NCI-H2029 treated with DMSO at 0.1 percent for 48 hours (cell line): ENCODE measurements at regions not wholly inside any gene's neighbourhood (a gene's known extent, or its start where the extent isn't known, plus 50 kb on each side); places are given as distances from the start of the nearest gene placed in this dataset.
"Not testable (repeated sequence)": the region's sequence is repeated elsewhere in the genome, so short reads cannot be mapped to it uniquely, and the experiment has no call there.

Experiments used
- DNase-seq: peaks from one replicate; lab custom pipeline; 2025; lab: John Stamatoyannopoulos, UW

- DNase-seq: no peak
These were observed 871.0 kb downstream of the EPHA4 start for GRCh38 chr2:220701115-220701514.

GRCh38 chr2:220703279-220703678 lies 868.8 kb downstream of the EPHA4 start:
- no peak for DNase-seq

GRCh38 chr2:220704081-220704480 lies 868.0 kb downstream of the EPHA4 start:
- no peak for DNase-seq

DNA sequence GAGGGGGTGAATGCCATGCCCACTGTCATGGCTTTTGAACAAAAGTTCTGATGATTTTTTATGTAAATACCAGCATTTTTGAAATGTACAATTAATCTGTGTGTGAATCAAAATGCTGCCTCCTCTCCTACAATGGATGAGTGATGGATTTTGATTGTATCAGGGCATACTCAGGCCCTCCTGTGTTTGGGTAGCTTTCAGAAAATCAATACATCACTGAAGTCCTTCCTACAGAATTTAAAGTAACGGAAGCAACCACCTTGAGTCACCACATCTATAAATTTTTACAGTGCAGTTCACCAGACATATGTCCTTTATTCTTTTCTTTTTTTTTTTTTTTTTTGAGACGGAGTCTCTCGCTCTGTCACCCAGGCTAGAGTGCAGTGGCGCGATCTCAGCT lies 867.3 kb downstream of the EPHA4 start:
- no peak for DNase-seq

DNA sequence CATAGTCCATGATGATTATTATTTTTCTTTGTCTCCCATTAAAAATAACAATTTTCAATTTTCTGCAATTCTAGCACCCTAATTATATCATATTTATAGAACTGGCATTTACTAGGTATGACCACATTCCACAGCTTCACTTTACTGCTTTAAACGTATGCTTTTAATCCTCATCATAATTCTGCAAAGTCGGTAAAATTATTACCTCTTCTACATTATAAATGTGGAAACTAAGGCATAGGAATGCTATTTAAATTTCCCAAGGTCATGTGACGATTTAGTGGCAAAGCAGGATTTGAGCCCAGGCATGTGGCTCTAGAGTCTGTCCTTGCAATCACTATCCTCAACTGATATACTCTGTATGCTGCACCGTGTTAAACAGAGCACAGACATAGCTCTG lies 866.4 kb downstream of the EPHA4 start:
- no peak for DNase-seq

- DNase-seq: no peak
These were observed 864.8 kb downstream of the EPHA4 start for GRCh38 chr2:220707261-220707660.

- no peak for DNase-seq
These were observed 863.7 kb downstream of the EPHA4 start for GRCh38 chr2:220708366-220708765.

- DNase-seq: no peak
These were observed 854.8 kb downstream of the EPHA4 start for GRCh38 chr2:220717283-220717682.

DNA sequence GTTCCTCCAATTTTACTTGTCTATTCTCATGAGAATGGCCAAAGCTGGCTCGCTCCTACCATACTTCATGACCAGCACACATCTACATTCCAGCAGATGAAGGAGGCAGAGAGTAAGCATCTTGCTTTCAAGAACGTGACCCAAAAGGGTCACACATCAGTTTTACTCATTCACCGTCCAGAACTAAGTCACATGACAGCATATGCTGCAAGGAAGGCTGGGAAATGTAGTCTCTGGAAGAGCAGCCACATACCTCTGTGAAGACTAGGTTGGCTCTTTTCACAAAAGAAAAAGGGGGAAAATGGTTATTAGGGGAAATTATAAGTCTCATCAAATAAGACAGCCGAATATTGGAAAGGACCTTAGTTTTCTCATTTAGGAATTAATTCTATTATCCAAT lies 835.3 kb downstream of the EPHA4 start:
- no peak for DNase-seq

DNA sequence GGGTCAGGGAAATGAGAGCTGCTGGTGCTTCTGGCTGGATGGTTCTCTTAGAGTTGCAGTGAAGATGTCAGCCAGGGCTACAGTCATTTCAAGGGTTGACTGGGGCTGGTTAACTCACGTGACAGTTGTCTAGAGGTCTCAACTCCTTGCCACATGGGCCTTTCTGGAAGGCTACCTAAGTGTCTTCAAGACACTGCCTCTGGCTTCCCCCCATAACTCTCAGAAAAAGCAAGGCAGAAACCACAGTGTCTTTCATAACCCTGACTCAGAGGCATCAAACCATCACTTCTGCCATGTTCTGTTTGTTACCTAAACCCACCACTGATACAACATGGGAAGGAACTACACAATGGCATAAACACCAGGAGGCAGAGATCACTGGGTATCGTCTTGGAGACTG lies 828.9 kb downstream of the EPHA4 start:
- DNase-seq: no peak

DNA sequence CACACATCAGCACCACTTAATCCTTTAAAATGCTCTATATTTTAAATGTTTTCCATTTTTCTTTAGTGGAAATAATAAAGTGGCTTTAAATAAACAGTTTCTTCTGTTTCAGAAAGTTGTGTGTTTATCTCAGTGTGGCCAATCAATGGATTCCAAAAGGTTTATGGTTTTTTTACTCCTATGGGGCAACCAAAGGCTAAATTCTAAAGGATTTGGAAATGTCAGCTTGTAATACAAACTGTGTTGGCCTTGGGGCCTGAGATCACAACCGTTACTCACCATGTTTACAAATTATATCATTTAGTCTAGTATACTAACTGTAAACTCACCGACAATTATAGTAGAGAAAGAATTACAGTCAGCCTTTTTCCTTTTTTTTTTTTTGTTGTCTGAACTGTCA lies 827.2 kb downstream of the EPHA4 start:
- no peak for DNase-seq

DNA sequence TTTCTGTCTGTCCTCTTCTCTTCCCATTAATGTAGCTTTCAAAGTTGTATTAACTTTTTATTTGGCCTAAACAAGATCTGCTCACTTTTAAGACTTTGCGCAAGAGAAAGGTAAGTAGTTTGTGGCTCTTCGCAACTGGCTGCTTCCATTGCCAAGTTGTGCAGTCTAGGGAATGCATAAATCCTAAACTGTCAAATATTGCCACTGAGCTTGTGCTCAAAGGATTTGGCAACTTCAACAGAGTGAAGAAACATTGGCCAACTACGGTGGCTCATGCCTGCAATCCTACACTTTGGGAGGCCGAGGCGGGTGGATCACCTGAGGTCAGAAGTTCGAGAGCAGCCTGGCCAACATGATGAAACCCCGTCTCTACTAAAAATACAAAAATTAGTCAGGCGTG lies 826.4 kb downstream of the EPHA4 start:
- no peak for DNase-seq

DNA sequence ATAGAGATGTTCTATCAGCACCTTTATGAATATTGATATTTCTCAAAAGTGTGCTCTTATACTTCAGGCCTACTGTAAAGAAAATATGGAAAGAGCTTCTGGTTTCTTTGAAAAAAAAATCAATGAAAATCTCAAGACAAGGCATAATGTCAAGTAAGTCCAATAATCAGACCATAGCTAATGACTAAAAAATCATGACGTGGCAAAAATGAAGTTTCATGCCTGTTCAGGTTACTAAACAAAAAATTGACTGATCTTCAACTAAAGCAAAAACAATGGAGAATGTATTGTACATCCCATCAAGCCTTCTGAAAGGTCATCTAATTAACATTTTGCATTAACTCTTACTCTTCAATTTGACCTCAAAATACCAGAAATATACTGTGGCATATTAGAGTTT lies 824.4 kb downstream of the EPHA4 start:
- DNase-seq: no peak

DNA sequence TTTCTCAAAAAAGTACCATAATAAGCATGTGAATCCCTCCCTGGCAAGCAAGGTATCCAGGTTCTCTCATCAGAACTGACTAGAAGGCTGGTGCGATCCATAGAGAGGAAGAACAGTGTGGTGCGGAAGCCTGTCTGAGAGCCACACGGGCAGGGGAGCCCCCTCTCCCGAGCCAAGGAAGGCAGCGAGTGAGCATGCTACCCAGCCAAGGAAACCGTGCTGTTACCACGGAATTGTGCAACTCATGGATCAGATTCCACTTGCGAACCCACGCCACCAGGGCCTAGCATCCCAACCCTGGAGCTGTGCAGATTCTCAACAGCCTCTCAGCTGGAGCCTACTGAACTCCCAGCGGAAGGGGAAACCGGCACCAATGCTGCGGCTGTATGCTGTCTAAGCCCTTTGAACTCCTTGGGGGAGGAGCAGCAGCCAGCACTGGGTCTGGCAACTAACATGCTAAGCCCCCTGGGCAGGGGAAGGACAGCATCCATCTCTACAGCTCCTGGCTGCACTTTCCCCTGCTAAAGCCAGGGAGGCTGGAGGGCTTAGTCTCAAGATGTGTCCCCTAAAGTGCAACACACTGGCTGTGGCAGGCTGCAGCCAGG lies 823.1 kb downstream of the EPHA4 start:
- no peak for DNase-seq

GRCh38 chr2:220753486-220753885 lies 818.6 kb downstream of the EPHA4 start:
- DNase-seq: no peak

- no peak for DNase-seq
These were observed 815.5 kb downstream of the EPHA4 start for GRCh38 chr2:220756653-220757052.

DNA sequence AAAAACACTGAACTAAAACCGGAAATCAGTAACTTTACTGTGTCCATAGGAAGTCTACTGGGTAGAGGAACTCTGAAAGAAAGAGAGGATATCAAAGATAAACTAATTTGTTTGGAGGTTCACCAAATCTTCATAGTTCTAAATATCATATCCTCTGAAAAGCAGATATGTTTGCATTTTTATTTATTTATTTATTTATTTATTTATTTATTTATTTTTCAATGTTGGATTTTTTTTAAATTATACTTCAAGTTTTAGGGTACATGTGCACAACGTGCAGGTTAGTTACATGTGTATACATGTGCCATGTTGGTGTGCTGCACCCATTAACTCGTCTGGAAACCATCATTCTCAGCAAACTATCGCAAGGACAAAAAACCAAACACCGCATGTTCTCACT lies 813.7 kb downstream of the EPHA4 start:
- DNase-seq: not testable (repeated sequence)

DNA sequence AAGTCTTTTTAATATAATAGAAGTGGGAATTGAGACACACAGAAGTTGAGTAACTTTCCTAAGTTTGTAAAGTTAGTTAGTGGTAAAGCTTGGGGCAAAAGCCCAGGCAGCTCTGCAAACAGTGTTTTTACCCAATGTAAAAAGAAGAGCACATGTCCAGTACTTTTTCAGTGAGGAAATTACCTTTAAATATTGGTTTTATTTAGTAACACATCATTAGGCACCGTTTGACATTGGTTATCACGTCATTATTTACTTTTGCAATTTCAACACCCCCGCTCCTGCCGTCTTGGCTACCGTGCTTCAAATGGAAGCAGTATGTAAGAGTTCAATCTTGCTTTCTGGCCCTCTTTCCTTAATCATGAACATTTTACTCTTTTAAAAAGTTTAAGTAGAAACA lies 807.9 kb downstream of the EPHA4 start:
- no peak for DNase-seq

DNA sequence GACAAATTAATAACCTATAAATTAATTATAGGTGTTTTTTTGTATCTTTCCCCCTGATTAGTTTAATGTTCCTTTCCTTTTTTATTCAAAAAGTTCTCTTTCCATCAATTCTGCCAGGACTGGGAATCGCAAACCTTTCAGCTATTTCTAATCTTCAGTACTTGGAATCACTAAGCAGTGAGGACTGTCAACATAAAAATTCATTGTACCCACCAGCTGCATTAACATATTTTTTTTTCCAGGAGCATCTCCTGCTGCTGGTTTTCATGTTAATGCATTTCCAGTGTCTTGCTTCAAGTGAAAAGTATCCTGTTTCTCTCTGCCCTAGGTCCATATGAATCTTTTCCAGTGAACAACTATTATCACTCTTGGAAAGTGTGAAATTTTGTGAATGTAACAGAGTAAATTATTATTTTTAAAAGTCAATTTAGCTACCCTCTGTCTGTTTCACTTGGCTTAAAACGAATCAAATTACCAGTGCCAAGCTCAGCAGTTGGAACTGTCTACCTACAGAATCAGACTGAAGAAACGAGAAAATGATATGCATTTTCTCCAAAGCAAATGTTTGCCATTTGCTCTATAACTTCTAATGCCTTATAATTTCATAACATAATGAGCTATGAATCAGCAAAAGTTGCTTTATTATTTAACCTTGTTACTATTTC lies 804.4 kb downstream of the EPHA4 start:
- no peak for DNase-seq

GRCh38 chr2:220775856-220776488 lies 796.1 kb downstream of the EPHA4 start:
- no peak for DNase-seq

DNA sequence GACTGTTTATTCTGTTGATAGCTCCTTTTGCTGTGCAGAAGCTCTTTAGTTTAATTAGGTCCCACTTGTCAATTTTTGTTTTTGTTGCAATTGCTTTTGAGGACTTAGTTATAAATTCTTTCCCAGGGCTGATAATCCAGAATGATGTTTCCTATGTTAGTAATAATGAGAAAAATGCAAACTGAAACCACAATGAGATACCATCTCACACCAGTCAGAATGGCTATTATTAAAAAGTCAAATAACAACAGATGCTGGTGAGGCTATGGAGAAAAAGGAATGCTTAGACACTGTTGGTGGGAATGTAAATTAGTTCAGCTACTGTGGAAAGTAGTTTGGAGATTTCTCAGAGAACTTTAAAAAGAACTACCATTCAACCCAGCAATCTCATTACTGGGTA lies 793.0 kb downstream of the EPHA4 start:
- not testable (repeated sequence) for DNase-seq

DNA sequence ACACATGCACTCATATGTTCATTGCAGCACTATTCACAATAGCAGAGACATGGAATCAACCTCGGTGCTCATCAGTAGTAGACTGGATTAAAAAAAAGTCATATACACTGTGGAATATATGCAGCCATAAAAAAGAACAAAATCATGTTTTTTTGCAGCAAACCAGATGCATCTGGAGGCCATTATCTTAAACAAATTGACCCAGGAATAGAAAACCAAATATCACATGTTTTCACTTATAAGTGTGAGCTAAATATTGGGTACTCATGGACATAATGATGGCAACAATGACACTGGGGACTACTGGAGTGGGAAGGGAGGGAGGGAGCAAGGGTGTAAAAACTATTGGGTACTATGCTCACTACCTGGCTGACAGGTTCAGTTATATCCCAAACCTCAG lies 792.6 kb downstream of the EPHA4 start:
- DNase-seq: no peak

DNA sequence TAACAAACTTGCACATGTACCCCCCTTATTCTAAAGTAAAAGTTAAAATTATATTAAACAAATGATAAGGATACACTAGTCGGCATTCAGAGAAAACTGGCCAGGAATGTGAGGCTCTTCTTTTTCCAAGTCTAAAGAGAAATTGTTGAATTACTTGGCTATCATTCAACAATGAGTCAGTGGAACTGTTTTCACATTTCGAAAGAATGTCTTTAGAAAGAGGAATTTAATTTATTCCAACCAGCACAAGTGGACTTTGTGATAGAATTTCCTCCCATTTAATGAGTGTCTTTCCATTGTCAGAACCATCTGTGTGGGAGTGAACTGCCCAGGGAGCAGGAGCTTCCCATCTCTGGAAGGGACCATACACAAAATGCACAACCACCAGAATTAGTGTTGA lies 792.2 kb downstream of the EPHA4 start:
- DNase-seq: no peak
